HL-60 (cell line): ENCODE measurements at regions not wholly inside any gene's neighbourhood (a gene's known extent, or its start where the extent isn't known, plus 50 kb on each side); places are given as distances from the start of the nearest gene placed in this dataset.

Source experiments
- DNase-seq, 2 experiments: peaks; one replicate each; pipeline ENCODE4 v3.0.0-alpha.2; 2010 to 2020; ENCODE audit warnings: low read depth in 1 of 2, low spot score in 1 of 2
- H3K27ac ChIP-seq: fragments of 250-450 bp; sonication (Bioruptor Pico); replicated peaks from 2 replicates; pipeline ENCODE4 v1.5.1; 2020; ENCODE audit warnings: mild to moderate bottlenecking, moderate library complexity
- H3K27me3 ChIP-seq: fragments of 250-450 bp; sonication (Bioruptor Pico); 2 replicates; pipeline ENCODE4 v1.5.1; 2021; ENCODE audit warnings: mild to moderate bottlenecking, moderate library complexity; ENCODE audit not compliant: insufficient read depth, poor library complexity, severe bottlenecking
- H3K4me3 ChIP-seq: replicated peaks from 2 replicates; pipeline ENCODE4 v1.5.1; 2011; ENCODE audit warnings: mild to moderate bottlenecking, control low read depth, low read length; ENCODE audit not compliant: insufficient read depth
- GABPA ChIP-seq: IDR thresholded peaks from 2 replicates; pipeline ENCODE4 v1.6.1; 2012; ENCODE audit warnings: low read depth
- POLR2AphosphoS5 ChIP-seq: IDR thresholded peaks from 2 replicates; pipeline ENCODE4 v1.6.1; 2012; ENCODE audit warnings: low read depth
- SPI1 ChIP-seq: IDR thresholded peaks from 2 replicates; pipeline ENCODE4 v1.6.1; 2012; ENCODE audit warnings: low read depth, mild to moderate bottlenecking, borderline replicate concordance
- TF ChIP-seq, protein P1 (sequence below): IDR thresholded peaks from 2 replicates; pipeline ENCODE4 v1.6.1; 2012; ENCODE audit warnings: low read depth; ENCODE audit not compliant: insufficient replicate concordance
- TF ChIP-seq, protein P2 (sequence below): IDR thresholded peaks from one replicate; pipeline ENCODE4 v1.5.1; 2011; ENCODE audit warnings: low read length, control low read depth, inconsistent platforms; ENCODE audit not compliant: insufficient read depth

DNA sequence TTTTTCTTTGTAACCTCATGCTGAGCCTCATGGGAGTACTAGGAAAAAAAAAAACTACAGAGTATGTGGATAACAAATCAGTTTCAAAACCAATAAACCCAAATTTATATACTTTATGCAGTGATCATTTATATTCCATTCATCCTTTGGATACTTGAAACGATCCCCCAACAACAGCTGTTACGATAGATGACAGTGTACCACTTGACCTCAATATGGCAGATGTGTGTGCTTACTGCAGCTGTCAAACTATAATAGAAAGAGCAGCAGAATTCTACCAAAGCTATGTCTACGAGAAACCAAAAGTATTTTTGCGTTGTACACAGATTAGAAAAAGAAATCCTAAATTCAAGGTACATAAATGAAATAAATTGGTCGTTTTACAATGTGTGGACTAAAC is 337.8 kb downstream of the PDGFC start:
- H3K27me3 ChIP-seq = no peaks in the 10 kb centered on the region
- H3K4me3 ChIP-seq = no peak overlapping the region
- TF ChIP-seq, protein P1, sequence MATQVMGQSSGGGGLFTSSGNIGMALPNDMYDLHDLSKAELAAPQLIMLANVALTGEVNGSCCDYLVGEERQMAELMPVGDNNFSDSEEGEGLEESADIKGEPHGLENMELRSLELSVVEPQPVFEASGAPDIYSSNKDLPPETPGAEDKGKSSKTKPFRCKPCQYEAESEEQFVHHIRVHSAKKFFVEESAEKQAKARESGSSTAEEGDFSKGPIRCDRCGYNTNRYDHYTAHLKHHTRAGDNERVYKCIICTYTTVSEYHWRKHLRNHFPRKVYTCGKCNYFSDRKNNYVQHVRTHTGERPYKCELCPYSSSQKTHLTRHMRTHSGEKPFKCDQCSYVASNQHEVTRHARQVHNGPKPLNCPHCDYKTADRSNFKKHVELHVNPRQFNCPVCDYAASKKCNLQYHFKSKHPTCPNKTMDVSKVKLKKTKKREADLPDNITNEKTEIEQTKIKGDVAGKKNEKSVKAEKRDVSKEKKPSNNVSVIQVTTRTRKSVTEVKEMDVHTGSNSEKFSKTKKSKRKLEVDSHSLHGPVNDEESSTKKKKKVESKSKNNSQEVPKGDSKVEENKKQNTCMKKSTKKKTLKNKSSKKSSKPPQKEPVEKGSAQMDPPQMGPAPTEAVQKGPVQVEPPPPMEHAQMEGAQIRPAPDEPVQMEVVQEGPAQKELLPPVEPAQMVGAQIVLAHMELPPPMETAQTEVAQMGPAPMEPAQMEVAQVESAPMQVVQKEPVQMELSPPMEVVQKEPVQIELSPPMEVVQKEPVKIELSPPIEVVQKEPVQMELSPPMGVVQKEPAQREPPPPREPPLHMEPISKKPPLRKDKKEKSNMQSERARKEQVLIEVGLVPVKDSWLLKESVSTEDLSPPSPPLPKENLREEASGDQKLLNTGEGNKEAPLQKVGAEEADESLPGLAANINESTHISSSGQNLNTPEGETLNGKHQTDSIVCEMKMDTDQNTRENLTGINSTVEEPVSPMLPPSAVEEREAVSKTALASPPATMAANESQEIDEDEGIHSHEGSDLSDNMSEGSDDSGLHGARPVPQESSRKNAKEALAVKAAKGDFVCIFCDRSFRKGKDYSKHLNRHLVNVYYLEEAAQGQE = no peak
- TF ChIP-seq GABPA (no peak), SPI1 (no peak), POLR2AphosphoS5 (no peak)
- TF ChIP-seq, protein P2, sequence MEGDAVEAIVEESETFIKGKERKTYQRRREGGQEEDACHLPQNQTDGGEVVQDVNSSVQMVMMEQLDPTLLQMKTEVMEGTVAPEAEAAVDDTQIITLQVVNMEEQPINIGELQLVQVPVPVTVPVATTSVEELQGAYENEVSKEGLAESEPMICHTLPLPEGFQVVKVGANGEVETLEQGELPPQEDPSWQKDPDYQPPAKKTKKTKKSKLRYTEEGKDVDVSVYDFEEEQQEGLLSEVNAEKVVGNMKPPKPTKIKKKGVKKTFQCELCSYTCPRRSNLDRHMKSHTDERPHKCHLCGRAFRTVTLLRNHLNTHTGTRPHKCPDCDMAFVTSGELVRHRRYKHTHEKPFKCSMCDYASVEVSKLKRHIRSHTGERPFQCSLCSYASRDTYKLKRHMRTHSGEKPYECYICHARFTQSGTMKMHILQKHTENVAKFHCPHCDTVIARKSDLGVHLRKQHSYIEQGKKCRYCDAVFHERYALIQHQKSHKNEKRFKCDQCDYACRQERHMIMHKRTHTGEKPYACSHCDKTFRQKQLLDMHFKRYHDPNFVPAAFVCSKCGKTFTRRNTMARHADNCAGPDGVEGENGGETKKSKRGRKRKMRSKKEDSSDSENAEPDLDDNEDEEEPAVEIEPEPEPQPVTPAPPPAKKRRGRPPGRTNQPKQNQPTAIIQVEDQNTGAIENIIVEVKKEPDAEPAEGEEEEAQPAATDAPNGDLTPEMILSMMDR = no peak
- DNase-seq = no peak
- H3K27ac ChIP-seq = no peak overlapping the region

DNA sequence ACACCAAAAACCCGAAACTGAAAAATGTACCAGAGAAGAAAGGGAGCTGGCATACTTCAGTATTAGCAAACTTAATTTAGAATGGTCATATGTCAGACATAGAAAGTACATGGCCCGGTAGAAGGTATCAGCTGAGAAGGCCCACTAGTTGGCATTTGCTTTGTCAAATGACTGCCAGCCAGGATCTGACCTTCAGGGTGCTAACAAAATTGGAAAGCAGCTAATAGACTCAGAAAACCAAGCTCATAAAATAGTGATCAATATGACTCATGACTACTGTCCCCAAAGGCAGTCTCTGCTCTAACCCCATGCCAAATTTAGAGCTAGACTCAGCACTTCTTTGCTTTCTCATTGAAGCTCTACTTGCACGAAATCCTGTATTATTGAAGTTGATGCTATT is 342.7 kb downstream of the PDGFC start:
- H3K4me3 ChIP-seq = no peak overlapping the region
- TF ChIP-seq POLR2AphosphoS5 = no peak
- TF ChIP-seq, protein P1 = no peak
- TF ChIP-seq, protein P2 = no peak
- TF ChIP-seq GABPA = no peak
- TF ChIP-seq SPI1 = no peak
- no peak overlapping the region for H3K27ac ChIP-seq
- no peak for DNase-seq
- no peaks in the 10 kb centered on the region for H3K27me3 ChIP-seq

DNA sequence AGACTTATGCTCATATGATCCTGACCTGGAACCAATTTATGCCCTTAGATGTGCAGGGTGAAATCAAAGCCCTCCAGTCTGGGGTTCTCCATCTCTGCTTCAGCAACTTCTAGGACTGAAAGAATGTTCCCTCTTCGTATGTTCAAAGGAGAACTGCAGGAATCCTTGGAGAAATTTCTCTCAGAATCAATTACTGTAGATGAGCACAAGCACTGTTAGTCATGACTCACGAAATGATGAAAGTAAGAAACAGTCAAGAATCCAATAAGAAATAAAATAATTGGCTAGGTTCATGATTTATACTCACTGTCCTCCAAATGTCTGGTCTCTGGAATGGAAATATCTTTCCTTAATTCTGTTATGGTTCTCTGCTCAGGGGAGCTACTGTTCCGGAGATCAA is 348.2 kb downstream of the PDGFC start:
- no peak for TF ChIP-seq GABPA
- TF ChIP-seq, protein P1 = no peak
- TF ChIP-seq SPI1 = no peak
- TF ChIP-seq, protein P2 = no peak
- TF ChIP-seq POLR2AphosphoS5 = no peak
- no peak overlapping the region for H3K4me3 ChIP-seq
- no peak overlapping the region for H3K27ac ChIP-seq
- H3K27me3 ChIP-seq = no peaks in the 10 kb centered on the region
- no peak for DNase-seq
